IMR-90 (cell line): ENCODE measurements at regions not wholly inside any gene's neighbourhood (a gene's known extent, or its start where the extent isn't known, plus 50 kb on each side); places are given as distances from the start of the nearest gene placed in this dataset.

Source experiments
- ATAC-seq: fragments of 200-7000 bp; cut with Tn5 transposase; 2 replicates; pipeline ENCODE4 v1.9.1; 2020; ENCODE audit warnings: low read depth, mild to moderate bottlenecking, moderate library complexity
- BruUV-seq: library from RNA; stranded (reverse); fragments of 400-500 nt; replicated peaks from 2 replicates; lab custom pipeline; 2021; lab: Mats Ljungman, UMichigan
- CTCF ChIA-PET: fragments of 300-600 bp; formaldehyde crosslinking; extraction: SDS; loops from one replicate; lab custom pipeline; 2021; ENCODE audit warnings: antibody characterized with exemption; lab: Yijun Ruan, JAX
- POLR2A ChIA-PET: fragments of 300-600 bp; sonication (Branson Sonifier 250); formaldehyde crosslinking; loops from one replicate; lab custom pipeline; 2022; ENCODE audit warnings: antibody characterized with exemption; ENCODE audit not compliant: unreplicated experiment; lab: Charles Lee
- DNase-seq: peaks from one replicate; pipeline ENCODE4 v3.0.0; 2013
- H2AFZ ChIP-seq: replicated peaks from 2 replicates; pipeline ENCODE3; 2013; ENCODE audit warnings: low read length, mild to moderate bottlenecking; ENCODE audit not compliant: poor library complexity
- H2AK5ac ChIP-seq: 2 replicates; pipeline ENCODE4 v1.6.1; 2013; ENCODE audit warnings: low read depth, low read length, inconsistent platforms
- H2AK9ac ChIP-seq: replicated peaks from 2 replicates; pipeline ENCODE3; 2013; ENCODE audit warnings: mild to moderate bottlenecking, low read depth, low read length, moderate library complexity; ENCODE audit not compliant: poor library complexity
- H2BK120ac ChIP-seq: 2 replicates; pipeline ENCODE4 v1.6.1; 2013; ENCODE audit warnings: low read depth, low read length, inconsistent platforms
- H2BK15ac ChIP-seq: 3 replicates; pipeline ENCODE4 v1.6.1; 2013; ENCODE audit warnings: low read depth, low read length, inconsistent platforms
- H2BK20ac ChIP-seq: 2 replicates; pipeline ENCODE4 v1.6.1; 2013; ENCODE audit warnings: low read depth, mild to moderate bottlenecking, inconsistent platforms, low read length, moderate library complexity
- H2BK5ac ChIP-seq: 2 replicates; pipeline ENCODE4 v1.6.1; 2013; ENCODE audit warnings: mild to moderate bottlenecking, low read depth, low read length, inconsistent platforms; ENCODE audit not compliant: poor library complexity, severe bottlenecking
- H3K14ac ChIP-seq: replicated peaks from 2 replicates; pipeline ENCODE4 v1.6.1; 2013; ENCODE audit warnings: low read depth, low read length, inconsistent platforms
- H3K18ac ChIP-seq: 2 replicates; pipeline ENCODE4 v1.6.1; 2013; ENCODE audit warnings: low read depth, low read length, control low read depth
- H3K23ac ChIP-seq: 2 replicates; pipeline ENCODE4 v1.6.1; 2013; ENCODE audit warnings: low read depth, low read length, inconsistent platforms
- H3K27ac ChIP-seq: 2 replicates; pipeline ENCODE4 v1.5.1; 2013; ENCODE audit warnings: mild to moderate bottlenecking, control low read depth, low read length; ENCODE audit not compliant: insufficient read depth
- H3K27me3 ChIP-seq: 2 replicates; pipeline ENCODE4 v1.6.1; 2013; ENCODE audit warnings: low read length; ENCODE audit not compliant: control insufficient read depth, insufficient read depth
- H3K36me3 ChIP-seq: 2 replicates; pipeline ENCODE4 v1.6.1; 2013; ENCODE audit warnings: low read length, mixed read lengths; ENCODE audit not compliant: control insufficient read depth, insufficient read depth
- H3K4ac ChIP-seq: 2 replicates; pipeline ENCODE4 v1.6.1; 2013; ENCODE audit warnings: low read depth, low read length, inconsistent platforms
- H3K4me1 ChIP-seq: 2 replicates; pipeline ENCODE4 v1.6.1; 2013; ENCODE audit warnings: low read length, mixed read lengths; ENCODE audit not compliant: control insufficient read depth, insufficient read depth
- H3K4me2 ChIP-seq: 2 replicates; pipeline ENCODE4 v1.6.1; 2013; ENCODE audit warnings: low read depth, mild to moderate bottlenecking, control low read depth, low read length, moderate library complexity
- H3K4me3 ChIP-seq: 2 replicates; pipeline ENCODE4 v1.5.1; 2013; ENCODE audit warnings: low read depth, mild to moderate bottlenecking, control low read depth, low read length, moderate library complexity; ENCODE audit not compliant: insufficient read depth
- H3K56ac ChIP-seq: 2 replicates; pipeline ENCODE4 v1.6.1; 2013; ENCODE audit warnings: low read length, inconsistent platforms; ENCODE audit not compliant: insufficient read depth; ENCODE audit errors: extremely low read depth
- H3K79me1 ChIP-seq, 2 experiments: 2 replicates each; pipeline ENCODE4 v1.6.1; 2013; ENCODE audit warnings: low read length in 2 of 2, inconsistent platforms in 1 of 2, low read depth in 1 of 2
- H3K9ac ChIP-seq: 2 replicates; pipeline ENCODE4 v1.6.1; 2013; ENCODE audit warnings: low read depth, low read length, control low read depth
- H3K9me1 ChIP-seq: 2 replicates; pipeline ENCODE4 v1.6.1; 2013; ENCODE audit warnings: low read length, inconsistent platforms; ENCODE audit not compliant: insufficient read depth
- H3K9me3 ChIP-seq: 2 replicates; pipeline ENCODE4 v1.6.1; 2013; ENCODE audit warnings: low read length; ENCODE audit not compliant: control insufficient read depth, insufficient read depth
- H4K20me1 ChIP-seq: 2 replicates; pipeline ENCODE4 v1.6.1; 2013; ENCODE audit warnings: low read length, inconsistent platforms; ENCODE audit not compliant: insufficient read depth
- H4K5ac ChIP-seq: 2 replicates; pipeline ENCODE4 v1.6.1; 2013; ENCODE audit warnings: mild to moderate bottlenecking, low read depth, low read length, control low read depth
- H4K8ac ChIP-seq, 2 experiments: 2 replicates each; pipeline ENCODE4 v1.6.1; 2013; ENCODE audit warnings: low read depth in 2 of 2, low read length in 2 of 2, control low read depth in 1 of 2, inconsistent platforms in 1 of 2
- H4K91ac ChIP-seq: 2 replicates; pipeline ENCODE4 v1.6.1; 2013; ENCODE audit warnings: low read depth, low read length, inconsistent platforms; ENCODE audit not compliant: insufficient read depth
- BHLHE40 ChIP-seq: fragments of 150-350 bp; IDR thresholded peaks from 2 replicates; pipeline ENCODE4 v1.6.1; 2016; ENCODE audit warnings: mild to moderate bottlenecking, low read depth, low read length
- CEBPB ChIP-seq: IDR thresholded peaks from 2 replicates; pipeline ENCODE4 v1.6.1; 2012; ENCODE audit warnings: low read depth, low read length, improper control_type of control experiment
- CHD1 ChIP-seq: IDR thresholded peaks from 2 replicates; pipeline ENCODE4 v1.6.1; 2012; ENCODE audit warnings: low read depth, low read length, improper control_type of control experiment
- FOS ChIP-seq: fragments of 150-350 bp; IDR thresholded peaks from 2 replicates; pipeline ENCODE4 v1.6.1; 2016; ENCODE audit warnings: low read depth, low read length
- MAFK ChIP-seq: IDR thresholded peaks from 2 replicates; pipeline ENCODE4 v1.6.1; 2012; ENCODE audit warnings: low read depth, low read length, improper control_type of control experiment
- POLR2A ChIP-seq: IDR thresholded peaks from 2 replicates; pipeline ENCODE4 v1.6.1; 2012; ENCODE audit warnings: mild to moderate bottlenecking, low read depth, low read length
- RCOR1 ChIP-seq: IDR thresholded peaks from 2 replicates; pipeline ENCODE4 v1.6.1; 2012; ENCODE audit warnings: mild to moderate bottlenecking, low read length, improper control_type of control experiment; ENCODE audit not compliant: insufficient replicate concordance
- RFX5 ChIP-seq: IDR thresholded peaks from 2 replicates; pipeline ENCODE4 v1.8.0; 2012; ENCODE audit warnings: low read depth, mild to moderate bottlenecking, low read length, moderate library complexity
- SMC3 ChIP-seq: fragments of 150-350 bp; IDR thresholded peaks from 2 replicates; pipeline ENCODE4 v1.6.1; 2016; ENCODE audit warnings: low read depth, mild to moderate bottlenecking, antibody characterized with exemption, low read length, moderate library complexity
- USF2 ChIP-seq: fragments of 150-350 bp; IDR thresholded peaks from 2 replicates; pipeline ENCODE4 v1.6.1; 2017; ENCODE audit warnings: mild to moderate bottlenecking, antibody characterized with exemption, low read length, low read depth
- dilution Hi-C: fragments of 300-500 bp; cut with HindIII; formaldehyde crosslinking; loops from one replicate; pipeline ENCODE4 v1.14.3; 2018; ENCODE audit warnings: low sequenced_read_pairs; ENCODE audit not compliant: unreplicated experiment
- in situ Hi-C: fragments of 300-500 bp; cut with MboI; formaldehyde crosslinking; loops from 3 replicates; pipeline ENCODE4 v1.14.3; 2019; ENCODE audit warnings: low sequenced_read_pairs, inconsistent platforms, mixed read lengths
- intact Hi-C: fragments of 100-400 bp; cut with micrococcal nuclease; formaldehyde crosslinking; loops from 2 replicates; pipeline ENCODE4 v1.10.0; 2022

- no peak overlapping the region for H2BK120ac ChIP-seq
- no peak overlapping the region for H3K9ac ChIP-seq
- DNase-seq: no peak
- no peaks in the 10 kb centered on the region for H3K27me3 ChIP-seq
- H3K4me2 ChIP-seq: no peak overlapping the region
- no peak overlapping the region for H2AFZ ChIP-seq
- H2AK9ac ChIP-seq: no peak overlapping the region
- no peaks in the 10 kb centered on the region for H3K36me3 ChIP-seq
- TF ChIP-seq RFX5 (no peak), MAFK (no peak), BHLHE40 (no peak), FOS (no peak), RCOR1 (no peak), SMC3 (no peak), POLR2A (no peak), CHD1 (no peak), CEBPB (no peak), USF2 (no peak)
- dilution Hi-C loops: no loop called here
- no peak overlapping the region for H3K4ac ChIP-seq
- ChIA-PET CTCF (no interaction called here), POLR2A (no interaction called here)
- no peak overlapping the region for H4K91ac ChIP-seq
- no peak overlapping the region for H2BK5ac ChIP-seq
- no peaks in the 10 kb centered on the region for H3K4me1 ChIP-seq
- H2BK15ac ChIP-seq: no peak overlapping the region
- BruUV-seq: no TSS peak
- in situ Hi-C loops: no loop called here
- H4K20me1 ChIP-seq: no peaks in the 10 kb centered on the region
- no peaks in the 10 kb centered on the region for H3K79me1 ChIP-seq
- H3K27ac ChIP-seq: no peak overlapping the region
- H3K14ac ChIP-seq: no peak overlapping the region
- H3K9me3 ChIP-seq: no peaks in the 10 kb centered on the region
- no peak overlapping the region for H2AK5ac ChIP-seq
- H3K23ac ChIP-seq: no peak overlapping the region
- H4K5ac ChIP-seq: no peak overlapping the region
- H3K18ac ChIP-seq: no peak overlapping the region
- H4K8ac ChIP-seq: no peak overlapping the region
- intact Hi-C loops: no loop called here
- no peak for ATAC-seq
- no peaks in the 10 kb centered on the region for H3K9me1 ChIP-seq
- no peak overlapping the region for H2BK20ac ChIP-seq
- H3K4me3 ChIP-seq: no peak overlapping the region
- H3K56ac ChIP-seq: no peak overlapping the region
These were observed 649.4 kb downstream of the CPS1 start for GRCh38 chr2:211205836-211206235.
